Activated CD4-positive, CD25-positive, alpha-beta regulatory T cell treated with anti-CD3 and anti-CD28 coated beads, Interleukin-2, amount 50 U/mL, for 16 hours (primary cell): ENCODE measurements at regions not wholly inside any gene's neighbourhood (a gene's known extent, or its start where the extent isn't known, plus 50 kb on each side); places are given as distances from the start of the nearest gene placed in this dataset.

Experiments used
- DNase-seq: peaks from one replicate; pipeline ENCODE4 v3.0.0-alpha.2; 2020; ENCODE audit warnings: low read depth, low spot score

- DNase-seq: no peak
Observed at GRCh38 chr7:106196460-106197021, 84.4 kb upstream of the SYPL1 start.

DNA sequence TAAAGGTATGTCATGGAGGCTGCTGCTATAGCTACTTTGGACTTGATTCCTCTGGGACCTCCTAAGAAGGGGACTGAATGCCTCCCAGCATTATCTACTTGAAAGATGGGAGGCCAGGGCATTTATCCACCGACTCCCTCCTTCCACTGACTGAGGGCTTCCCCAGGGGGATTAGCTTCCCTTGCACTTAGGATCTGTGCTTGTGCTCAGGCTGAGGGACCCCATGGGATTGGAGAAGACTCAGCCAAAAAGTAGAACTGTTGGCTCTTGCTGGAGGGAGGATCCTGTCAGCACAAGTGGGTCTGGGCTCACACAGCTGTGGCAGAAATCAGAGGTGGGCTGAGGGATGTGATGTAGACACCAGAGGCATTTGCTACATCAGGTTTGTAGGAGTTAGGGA is 81.5 kb upstream of the SYPL1 start:
- no peak for DNase-seq

DNA sequence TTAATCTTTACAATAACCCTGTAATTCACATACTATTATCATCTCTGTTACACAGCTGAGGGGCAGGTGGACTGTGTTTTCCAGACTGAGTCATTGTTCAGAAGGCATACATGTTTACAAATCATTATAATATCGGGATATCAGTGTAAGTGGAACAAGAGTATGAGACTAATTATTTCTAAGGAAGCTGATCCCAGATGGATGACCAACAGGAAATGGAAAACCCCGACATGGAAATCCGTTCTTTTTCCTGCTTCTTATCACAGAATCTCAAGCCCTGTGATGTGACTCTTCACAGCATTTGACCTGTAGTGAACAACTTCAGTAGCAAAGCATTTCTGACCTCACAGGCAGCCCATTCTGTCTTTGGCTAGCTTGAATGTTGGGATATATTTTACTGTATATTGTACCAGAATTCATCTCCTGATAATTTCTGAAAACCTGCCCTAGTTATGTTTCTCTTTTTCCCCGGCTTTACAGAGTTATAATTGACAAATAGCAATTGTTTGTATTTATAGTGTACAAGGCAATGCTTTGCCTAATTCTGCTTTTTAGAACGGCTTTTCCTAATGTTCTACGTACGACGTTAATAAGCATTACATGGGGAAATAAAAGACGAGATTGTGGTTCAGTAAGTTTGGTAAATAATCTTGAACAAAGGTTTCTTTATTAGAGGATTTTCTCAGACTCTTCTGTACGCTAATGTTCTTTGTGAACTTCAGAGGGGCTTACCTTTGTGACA is 78.6 kb upstream of the SYPL1 start:
- DNase-seq: no peak

DNA sequence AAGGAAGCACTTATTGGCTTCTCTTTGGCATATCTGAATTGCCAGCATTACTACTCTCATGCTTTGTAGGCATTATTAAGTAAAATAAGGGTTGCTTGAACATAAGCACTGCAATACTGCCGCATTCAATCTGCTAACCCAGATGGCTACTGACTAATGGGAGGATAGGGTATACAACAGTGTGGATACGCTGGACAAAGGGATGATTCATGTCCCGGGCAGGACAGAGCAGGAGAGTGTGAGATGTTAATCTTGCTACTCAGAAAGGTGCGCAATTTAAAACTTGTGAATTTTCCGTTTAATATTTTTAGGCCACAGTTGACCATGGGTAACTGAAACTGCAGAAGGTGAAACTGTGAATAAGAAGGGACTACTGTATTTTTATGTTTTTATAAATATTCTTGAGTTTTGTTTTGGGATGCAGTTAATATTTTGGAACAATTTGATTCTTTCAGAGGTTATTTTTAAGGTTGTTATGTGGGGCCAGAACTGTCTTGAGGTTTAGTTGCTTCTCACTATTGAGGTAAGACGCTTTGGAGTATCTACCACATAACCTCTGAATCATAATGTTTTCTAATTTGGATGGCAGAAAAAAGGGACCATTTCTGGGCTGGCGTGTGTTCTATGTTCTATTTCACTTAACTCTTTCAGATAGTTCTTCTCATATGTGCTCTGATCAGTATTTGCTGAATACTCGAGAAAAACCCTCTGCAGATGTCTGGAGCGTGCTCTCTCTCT is 75.7 kb upstream of the SYPL1 start:
- DNase-seq: no peak

DNA sequence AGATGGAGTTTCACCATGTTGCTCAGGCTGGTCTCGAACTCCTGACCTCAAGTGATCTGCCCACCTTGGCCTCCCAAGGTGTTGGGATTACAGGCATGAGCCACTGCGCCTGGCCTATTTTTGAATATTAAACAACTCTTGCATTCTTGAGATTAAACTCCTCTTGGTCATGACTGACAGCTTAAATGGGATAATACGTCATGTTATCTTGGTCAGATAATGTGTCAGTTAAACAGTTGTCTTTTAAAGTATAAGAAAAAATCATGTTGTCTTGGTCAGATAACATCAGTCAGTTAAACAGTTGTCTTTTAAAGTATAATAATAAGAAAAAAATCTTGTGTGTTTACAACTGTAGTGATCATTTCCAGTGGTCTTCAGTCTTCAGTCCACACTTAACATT is 73.6 kb upstream of the SYPL1 start:
- no peak for DNase-seq

DNA sequence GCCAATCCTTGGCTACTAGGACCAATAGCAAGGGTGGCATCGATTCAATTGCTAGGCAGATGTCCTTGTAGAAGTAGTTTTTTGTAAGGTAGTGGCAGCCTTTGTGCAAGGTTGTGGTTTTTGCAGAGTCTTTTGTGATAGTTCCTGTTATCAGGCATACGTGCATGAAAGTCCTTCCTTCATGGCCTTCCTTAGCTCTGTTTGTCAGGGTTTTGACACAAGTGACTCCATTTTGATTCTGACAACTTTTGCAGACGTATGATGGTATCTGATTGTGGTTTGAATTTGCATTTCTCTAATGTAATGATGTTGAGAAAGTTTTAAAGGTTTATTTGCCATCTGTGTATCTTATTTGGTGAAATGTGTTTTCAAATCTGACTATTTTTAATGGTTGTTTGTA is 71.8 kb upstream of the SYPL1 start:
- DNase-seq: no peak

GRCh38 chr7:106182904-106183303 is 70.8 kb upstream of the SYPL1 start:
- DNase-seq: no peak

DNA sequence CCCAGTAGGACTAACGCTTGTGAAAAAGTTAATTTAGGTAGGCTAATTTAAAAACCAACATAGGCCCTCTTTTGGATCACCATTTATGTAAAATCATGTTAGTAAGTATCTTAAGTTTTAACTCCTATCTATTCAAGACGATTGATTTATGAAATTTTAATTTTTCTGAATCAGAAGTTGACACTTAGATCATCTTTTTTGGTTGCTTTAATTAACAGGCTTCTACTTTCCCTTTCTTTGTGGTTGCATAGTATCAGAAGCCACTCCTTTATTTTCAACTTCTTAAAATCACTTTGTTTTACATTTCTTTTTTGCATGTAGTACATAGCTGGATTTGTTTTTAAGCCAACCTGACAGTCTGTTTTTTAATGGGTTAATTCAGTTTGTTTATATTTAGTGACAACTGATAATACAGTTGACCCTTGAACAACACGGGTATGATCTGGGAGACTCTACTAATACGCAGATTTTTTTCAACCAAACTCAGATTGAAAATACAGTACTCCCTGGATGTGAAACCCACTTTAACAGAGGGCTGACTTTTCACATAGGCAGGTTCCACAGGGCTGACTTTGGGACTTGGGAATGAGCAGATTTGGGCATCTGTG is 69.7 kb upstream of the SYPL1 start:
- no peak for DNase-seq

DNA sequence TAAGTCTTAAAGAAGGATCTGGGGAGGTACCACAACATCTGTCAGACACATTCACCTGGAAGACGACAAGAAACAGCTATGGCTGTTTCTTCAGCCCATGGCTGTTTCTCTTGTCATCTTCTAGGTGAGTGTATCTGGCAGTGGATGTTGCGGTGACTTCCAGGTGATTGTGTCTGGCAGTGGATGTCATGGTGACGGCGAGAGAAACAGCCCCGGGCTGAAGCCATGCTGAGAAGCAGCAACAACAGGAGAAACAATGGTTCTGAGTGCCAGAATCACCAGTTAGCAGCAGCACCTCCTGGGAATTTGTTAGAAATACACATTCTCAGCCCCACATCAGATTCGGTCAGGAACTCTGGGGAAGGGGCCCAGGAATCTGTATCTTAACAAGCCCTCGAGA is 68.6 kb upstream of the SYPL1 start:
- DNase-seq: no peak

DNA sequence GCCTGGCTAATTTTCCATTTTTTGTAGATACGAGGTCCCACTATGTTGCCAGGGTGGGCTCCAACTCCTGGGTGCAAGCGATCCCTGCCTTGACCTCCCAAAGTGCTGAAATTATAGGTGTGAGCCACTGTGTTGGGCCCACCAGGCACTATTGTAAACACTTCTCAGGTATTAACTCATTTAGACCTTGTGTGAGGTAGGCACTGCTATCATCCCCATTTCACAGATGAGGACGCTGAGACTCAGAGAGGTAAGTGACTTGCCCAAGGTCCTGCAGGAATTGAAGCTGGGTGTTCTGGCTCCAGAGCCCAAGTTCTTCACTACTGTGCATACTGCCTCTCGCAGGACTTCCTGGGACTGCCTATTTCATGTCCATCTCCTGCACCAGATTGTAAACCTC is 67.1 kb upstream of the SYPL1 start:
- DNase-seq: no peak

DNA sequence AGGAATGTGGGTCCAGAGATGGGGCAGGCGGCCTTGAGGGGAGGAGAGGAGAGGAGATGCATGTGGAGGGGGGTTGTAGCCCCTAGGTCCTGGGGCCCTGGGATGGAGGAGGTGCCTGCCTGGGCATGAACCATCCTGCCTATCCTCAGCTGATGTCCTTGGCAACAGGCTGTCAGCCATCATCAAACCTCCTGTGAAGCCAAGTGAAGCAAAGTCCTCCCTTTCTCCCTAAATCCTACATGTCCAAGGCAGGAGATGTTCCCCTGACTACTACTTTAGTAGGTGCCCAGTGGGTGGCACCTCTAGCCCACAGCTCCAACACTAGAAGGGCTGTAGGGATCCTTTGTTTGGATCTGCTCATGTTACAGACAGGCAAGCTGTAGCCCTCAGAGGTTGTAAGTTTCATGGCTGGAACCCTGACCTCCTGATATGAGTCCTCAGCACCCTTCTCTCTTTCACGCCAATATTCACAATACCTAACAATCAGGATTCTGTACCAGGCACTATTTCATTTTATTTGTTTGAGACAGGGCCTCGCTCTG is 66.6 kb upstream of the SYPL1 start:
- DNase-seq: no peak

DNA sequence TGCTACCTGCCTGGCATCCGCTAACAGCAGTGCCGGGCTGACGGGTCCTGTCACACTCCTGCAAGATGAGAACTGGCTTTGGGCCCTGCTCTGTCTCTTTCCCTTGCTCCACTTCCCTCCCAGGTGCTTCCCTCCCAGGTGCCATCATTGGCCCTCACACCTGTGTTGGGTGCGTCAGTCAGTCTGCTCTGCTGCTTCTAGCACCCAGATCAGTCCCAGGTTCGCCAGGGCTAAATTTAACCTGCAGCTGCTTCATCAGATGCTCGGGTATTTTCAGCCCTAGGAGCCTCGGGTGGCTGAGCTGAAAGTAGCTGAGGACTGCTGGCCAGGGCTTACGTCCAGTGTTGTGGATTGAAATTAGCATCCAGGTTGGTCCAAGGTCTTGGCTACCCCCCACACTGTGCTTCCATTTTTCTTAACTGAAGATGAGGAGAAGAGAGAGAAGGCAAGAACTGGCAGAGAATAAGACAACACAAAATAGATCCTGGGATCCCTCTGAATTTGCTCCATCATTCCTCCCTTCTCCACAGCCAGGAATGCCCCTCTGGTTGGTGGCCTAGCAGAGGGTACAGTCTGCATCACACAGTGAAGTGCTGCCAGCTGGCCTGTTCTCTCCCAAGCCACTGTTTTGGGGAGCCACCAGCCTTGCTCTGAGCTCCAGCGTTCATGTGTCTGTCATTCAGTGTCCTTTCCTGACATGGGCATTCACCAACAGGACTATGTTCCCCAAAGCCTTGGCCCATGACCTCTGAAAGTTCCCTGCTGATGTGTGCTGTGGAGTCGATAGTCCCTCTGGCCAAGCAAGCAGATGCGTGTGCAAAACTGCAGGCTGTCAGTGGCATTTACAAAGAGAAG is 65.9 kb upstream of the SYPL1 start:
- DNase-seq: no peak

DNA sequence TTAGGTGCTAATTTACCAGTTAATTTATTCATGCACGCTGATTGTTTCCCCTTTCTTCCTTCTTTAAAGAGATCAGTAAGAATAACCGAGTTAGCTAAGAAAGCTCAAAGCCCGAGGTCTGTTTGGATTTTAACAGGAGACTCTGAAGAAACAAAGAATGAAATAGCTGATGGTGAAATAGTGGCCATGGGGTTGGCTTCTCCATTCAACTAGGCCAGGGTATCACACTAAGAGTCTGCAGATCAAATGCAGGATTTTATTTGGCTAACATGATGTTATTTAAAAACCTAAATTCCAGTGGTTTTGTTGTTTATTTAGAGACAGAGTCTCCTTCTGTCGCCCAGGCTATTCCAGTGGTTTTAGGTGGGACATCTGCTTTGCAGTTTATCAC is 65.2 kb upstream of the SYPL1 start:
- DNase-seq: no peak

DNA sequence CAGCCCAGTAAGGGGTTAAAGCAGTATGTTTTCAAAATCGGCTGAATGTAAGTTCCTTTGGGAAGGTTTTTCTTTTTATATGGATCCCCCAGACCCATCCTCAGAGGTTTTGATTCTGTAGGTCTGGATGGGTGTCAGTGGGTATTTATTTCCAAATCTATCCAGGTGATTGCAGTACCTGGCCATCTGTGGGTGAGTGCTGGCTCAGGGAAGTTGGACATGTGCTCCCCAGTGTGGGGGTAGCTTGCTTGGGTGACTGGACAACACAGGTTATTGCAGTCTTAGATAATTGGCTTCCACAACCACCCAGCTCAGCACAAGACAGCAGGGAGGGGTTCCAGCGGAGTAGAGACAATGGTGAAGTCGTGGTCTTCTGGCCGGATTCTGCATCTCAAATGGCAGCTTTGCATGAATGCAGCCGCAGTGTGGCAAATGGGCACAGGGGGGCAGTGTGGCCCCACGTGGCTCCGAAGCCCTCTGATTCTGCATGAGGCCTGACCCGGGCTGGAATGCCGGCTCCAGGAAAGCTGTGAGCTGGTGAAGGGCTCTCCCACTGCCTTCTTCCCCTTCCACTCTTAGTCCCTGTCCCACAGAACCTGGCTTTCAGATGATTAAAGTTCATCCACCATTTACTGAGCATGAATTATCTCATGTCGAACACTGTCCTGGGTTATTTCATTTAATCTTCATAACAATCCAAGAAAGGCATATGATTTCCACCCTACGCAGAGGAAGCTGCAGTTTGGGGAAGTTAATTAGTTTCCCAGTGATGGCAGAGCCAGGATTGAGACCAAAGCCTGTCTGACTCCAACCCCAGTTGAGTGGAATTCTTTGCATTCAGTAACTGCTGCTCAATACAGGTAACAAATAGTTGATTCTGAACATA is 64.5 kb upstream of the SYPL1 start:
- DNase-seq: peak; percentile 33

GRCh38 chr7:106175507-106175906 is 63.4 kb upstream of the SYPL1 start:
- no peak for DNase-seq

- DNase-seq: no peak
Observed at GRCh38 chr7:106170651-106171050, 58.5 kb upstream of the SYPL1 start.

DNA sequence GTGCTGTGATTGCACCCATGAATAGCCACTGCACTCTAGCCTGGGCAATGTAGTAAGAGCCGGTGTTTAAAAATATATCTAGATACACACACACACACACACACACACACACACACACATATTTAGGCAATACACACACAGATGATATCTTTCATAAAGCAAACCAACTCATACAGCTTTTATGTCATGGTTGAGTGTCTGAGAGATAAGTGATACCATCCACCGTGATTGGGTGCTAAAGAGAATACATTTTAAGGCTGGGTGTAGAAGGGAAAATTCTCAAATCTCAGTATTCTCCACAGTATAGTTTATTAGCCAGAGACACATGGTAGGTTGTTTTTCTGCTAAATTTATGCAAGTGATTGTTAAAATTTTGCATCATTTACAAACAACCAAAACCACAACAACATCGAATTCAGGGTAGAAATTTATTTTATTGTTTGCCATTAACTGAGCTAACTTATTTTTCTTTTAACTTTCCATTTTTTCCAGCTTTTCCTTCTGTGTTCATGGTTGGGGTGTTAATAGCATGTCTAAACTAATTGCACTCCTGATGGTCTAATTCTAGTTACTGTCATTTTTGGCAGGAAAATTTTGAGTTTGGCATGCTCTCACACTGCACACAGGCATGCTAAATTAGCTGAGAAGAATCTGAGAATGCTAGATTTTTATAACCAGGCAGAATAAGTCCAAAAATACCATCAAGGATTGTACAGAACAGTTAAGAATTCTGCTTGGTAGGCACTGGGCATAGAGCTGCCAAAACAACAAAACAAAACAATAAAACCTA is 57.9 kb upstream of the SYPL1 start:
- no peak for DNase-seq

DNA sequence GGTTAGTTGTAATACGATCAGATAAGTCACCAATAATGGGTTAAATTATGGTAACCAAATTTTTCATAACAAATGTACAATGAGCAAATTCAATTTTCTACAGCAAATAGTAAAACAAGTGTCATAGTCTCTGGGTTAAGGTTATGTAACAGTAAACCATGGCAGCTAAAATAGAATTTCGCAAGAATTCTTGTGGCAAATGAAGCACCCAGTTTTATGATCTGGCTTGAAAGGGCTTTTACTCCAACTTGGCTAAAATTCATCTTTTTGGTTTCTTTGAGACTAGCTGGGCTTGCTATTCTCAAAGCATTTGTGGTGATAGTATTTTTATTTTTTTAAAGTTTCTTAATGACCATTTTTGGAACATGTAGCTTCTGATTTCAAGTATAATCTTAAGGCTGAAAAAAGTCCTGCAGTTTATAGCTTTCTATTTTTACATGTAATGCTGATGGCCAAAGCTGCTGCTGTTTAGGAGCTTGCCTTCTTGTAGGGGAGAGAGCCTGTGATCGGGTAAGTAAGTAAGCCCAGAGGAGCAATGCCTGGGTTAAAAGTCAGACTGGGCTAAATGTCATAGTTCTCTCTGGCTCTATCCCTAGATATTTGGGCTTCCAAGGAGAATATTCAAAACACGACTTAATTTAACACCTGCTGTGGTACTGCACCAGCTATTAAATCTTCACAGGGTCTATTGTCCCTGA is 55.5 kb upstream of the SYPL1 start:
- DNase-seq: no peak
